ENCODE measurements at regions not wholly inside any gene's neighbourhood (a gene's known extent, or its start where the extent isn't known, plus 50 kb on each side); places are given as distances from the start of the nearest gene placed in this dataset.
"Not testable (repeated sequence)": the region's sequence is repeated elsewhere in the genome, so short reads cannot be mapped to it uniquely, and the experiment has no call there.

GRCh38 chr1:83383107-83383506, 615.8 kb downstream of the TTLL7 start:
- TF ChIP-seq POLR2AphosphoS5, CTCF, POLR2A (IDR thresholded peaks at IDR 0.05): not testable (repeated sequence)
